ENCODE measurements at regions not wholly inside any gene's neighbourhood (a gene's known extent, or its start where the extent isn't known, plus 50 kb on each side); places are given as distances from the start of the nearest gene placed in this dataset.

DNA sequence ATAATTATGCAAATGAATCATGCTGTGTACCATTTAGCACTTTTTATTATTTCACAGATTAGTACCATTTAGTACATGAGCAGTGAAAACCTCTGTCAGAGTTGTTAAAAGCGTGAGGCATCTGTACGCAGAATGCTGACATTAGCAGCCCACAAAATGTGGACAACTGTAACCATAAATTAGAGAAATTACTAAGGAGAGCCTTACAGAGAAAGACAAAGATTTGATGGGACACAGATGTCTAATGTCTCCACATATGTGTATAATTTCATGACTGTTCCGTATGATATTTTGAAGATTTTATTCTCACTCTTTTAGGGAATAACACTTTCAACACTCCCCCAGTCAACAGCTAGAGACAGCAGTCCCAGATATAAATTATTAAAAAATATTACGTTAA, 414.0 kb upstream of the ANKRD30A start:
- Histone ChIP-seq H3K36me3 (ENCODE audit: control insufficient read depth in 4 of 4, insufficient read depth in 4 of 4, low read length in 3 of 4) (no peaks in the 10 kb centered on the region), H3K9me3 (ENCODE audit: control extremely low read depth in 1 of 5, control insufficient read depth in 4 of 5, insufficient read depth in 2 of 5, low read depth in 1 of 5, low read length in 4 of 5) (no peaks in the 10 kb centered on the region), H3K27me3 (replicated peaks in 2 of 5; ENCODE audit: control insufficient read depth in 4 of 5, insufficient read depth in 5 of 5, low read length in 4 of 5) (no peaks in the 10 kb centered on the region), H3K4me3 (ENCODE audit: control insufficient read depth in 1 of 7, extremely low read depth in 1 of 7, insufficient read depth in 4 of 7, low read depth in 2 of 7, low read length in 6 of 7) (no peak overlapping the region), H3K27ac (ENCODE audit: insufficient read depth in 1 of 2, low read depth in 1 of 2, low read length in 2 of 2, poor library complexity in 1 of 2, severe bottlenecking in 2 of 2) (no peak overlapping the region), H3K4me1 (ENCODE audit: control extremely low read depth in 1 of 4, control insufficient read depth in 4 of 4, insufficient read depth in 4 of 4, low read length in 3 of 4) (no peaks in the 10 kb centered on the region)
- CTCF ChIA-PET, result no interaction called here
- POLR2A ChIA-PET, result no interaction called here
- WGBS (ENCODE audit: insufficient coverage), result 93% methylated on average over 2 of the region's 4 CpGs
- no peak for DNase-seq

DNA sequence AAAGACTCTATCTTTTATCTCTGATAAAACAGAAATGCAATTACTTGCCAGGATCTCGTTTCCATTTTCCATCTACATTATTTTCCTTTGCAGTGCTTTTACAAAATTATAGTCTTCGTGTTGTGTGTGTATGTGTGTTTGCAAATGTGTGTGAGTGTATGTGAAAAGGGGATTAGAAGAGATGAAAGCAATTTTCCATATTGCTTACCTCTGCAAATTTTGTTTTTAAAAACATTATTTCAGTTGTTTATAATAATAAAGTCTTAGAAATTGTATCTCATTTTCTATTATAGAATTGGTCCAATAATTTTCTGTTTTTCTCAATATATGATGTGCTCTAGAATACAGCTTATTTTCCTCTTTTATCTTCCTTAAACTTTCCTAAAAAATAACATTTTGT, 421.3 kb upstream of the ANKRD30A start:
- ChIA-PET POLR2A (no interaction called here), CTCF (no interaction called here)

DNA sequence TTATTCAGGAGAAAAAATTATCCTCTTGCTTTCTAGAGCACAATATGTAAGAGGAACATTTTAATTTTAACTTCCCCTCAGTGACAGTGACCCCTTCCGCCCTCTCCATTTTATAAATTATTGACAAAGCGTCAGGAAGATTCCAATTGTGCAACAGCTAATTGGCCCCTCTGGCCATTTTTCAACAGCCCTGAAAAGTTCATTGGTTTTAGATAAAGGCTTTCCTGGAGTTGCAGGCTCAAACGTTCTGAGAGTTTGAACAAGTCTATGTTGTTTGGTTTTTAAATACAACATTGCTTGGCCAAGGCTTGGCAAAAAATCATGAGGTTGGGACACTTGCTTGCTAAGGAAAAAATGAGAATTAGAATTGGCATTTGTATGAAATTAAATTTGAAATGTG, 422.2 kb upstream of the ANKRD30A start:
- Histone ChIP-seq H3K9me3 (ENCODE audit: control extremely low read depth in 1 of 5, control insufficient read depth in 4 of 5, insufficient read depth in 2 of 5, low read depth in 1 of 5, low read length in 4 of 5) (peaks cover 0 to 3% (median 0%) of the 10 kb centered on the region in 5 experiments), H3K4me3 (ENCODE audit: control insufficient read depth in 1 of 7, extremely low read depth in 1 of 7, insufficient read depth in 4 of 7, low read depth in 2 of 7, low read length in 6 of 7) (no peak overlapping the region), H3K4me1 (ENCODE audit: control extremely low read depth in 1 of 4, control insufficient read depth in 4 of 4, insufficient read depth in 4 of 4, low read length in 3 of 4) (no peaks in the 10 kb centered on the region), H3K27me3 (replicated peaks in 2 of 5; ENCODE audit: control insufficient read depth in 4 of 5, insufficient read depth in 5 of 5, low read length in 4 of 5) (no peaks in the 10 kb centered on the region), H3K36me3 (ENCODE audit: control insufficient read depth in 4 of 4, insufficient read depth in 4 of 4, low read length in 3 of 4) (no peaks in the 10 kb centered on the region), H3K27ac (ENCODE audit: insufficient read depth in 1 of 2, low read depth in 1 of 2, low read length in 2 of 2, poor library complexity in 1 of 2, severe bottlenecking in 2 of 2) (no peak overlapping the region)
- 83% methylated on average over 3 of the region's 3 CpGs for WGBS (ENCODE audit: insufficient coverage)
- ChIA-PET CTCF (no interaction called here), POLR2A (no interaction called here)
- DNase-seq, result no peak

More for the DNA sequence above, 421.3 kb upstream of the ANKRD30A start:
- H3K36me3 ChIP-seq (ENCODE audit: control insufficient read depth in 4 of 4, insufficient read depth in 4 of 4, low read length in 3 of 4), result no peaks in the 10 kb centered on the region
- WGBS (ENCODE audit: insufficient coverage), result no CpG with 5 or more reads among the region's 2 CpGs
- H3K4me3 ChIP-seq (ENCODE audit: control insufficient read depth in 1 of 7, extremely low read depth in 1 of 7, insufficient read depth in 4 of 7, low read depth in 2 of 7, low read length in 6 of 7), result no peak overlapping the region
- H3K4me1 ChIP-seq (ENCODE audit: control extremely low read depth in 1 of 4, control insufficient read depth in 4 of 4, insufficient read depth in 4 of 4, low read length in 3 of 4), result no peaks in the 10 kb centered on the region
- no peak for DNase-seq
- H3K9me3 ChIP-seq (ENCODE audit: control extremely low read depth in 1 of 5, control insufficient read depth in 4 of 5, insufficient read depth in 2 of 5, low read depth in 1 of 5, low read length in 4 of 5), result peaks cover 0 to 3% (median 0%) of the 10 kb centered on the region in 5 experiments
- no peak overlapping the region for H3K27ac ChIP-seq (ENCODE audit: insufficient read depth in 1 of 2, low read depth in 1 of 2, low read length in 2 of 2, poor library complexity in 1 of 2, severe bottlenecking in 2 of 2)
- no peaks in the 10 kb centered on the region for H3K27me3 ChIP-seq (replicated peaks in 2 of 5; ENCODE audit: control insufficient read depth in 4 of 5, insufficient read depth in 5 of 5, low read length in 4 of 5)

DNA sequence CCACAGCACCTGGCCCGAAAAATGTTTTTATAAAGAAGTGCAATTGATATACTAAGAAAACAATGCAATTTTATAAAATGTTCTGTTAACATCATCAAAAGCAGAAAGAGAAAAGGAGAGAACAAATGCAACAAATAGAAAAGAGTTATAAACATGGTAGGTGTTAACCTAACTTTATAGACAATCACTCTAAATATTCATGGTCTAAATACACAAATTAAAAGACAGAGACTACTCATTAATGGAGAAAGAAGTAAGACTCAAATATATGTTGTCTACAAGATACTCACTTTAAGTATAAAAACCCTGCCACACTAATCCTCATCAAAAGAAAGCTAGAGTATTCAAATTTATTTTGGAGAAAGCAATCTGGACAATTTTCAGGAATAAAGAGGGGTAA, 425.3 kb upstream of the ANKRD30A start:
- Histone ChIP-seq H3K9me3 (ENCODE audit: control extremely low read depth in 1 of 5, control insufficient read depth in 4 of 5, insufficient read depth in 2 of 5, low read depth in 1 of 5, low read length in 4 of 5) (peaks cover 0 to 3% (median 0%) of the 10 kb centered on the region in 5 experiments), H3K4me1 (ENCODE audit: control extremely low read depth in 1 of 4, control insufficient read depth in 4 of 4, insufficient read depth in 4 of 4, low read length in 3 of 4) (no peaks in the 10 kb centered on the region), H3K27me3 (replicated peaks in 2 of 5; ENCODE audit: control insufficient read depth in 4 of 5, insufficient read depth in 5 of 5, low read length in 4 of 5) (no peaks in the 10 kb centered on the region), H3K36me3 (ENCODE audit: control insufficient read depth in 4 of 4, insufficient read depth in 4 of 4, low read length in 3 of 4) (no peaks in the 10 kb centered on the region), H3K4me3 (ENCODE audit: control insufficient read depth in 1 of 7, extremely low read depth in 1 of 7, insufficient read depth in 4 of 7, low read depth in 2 of 7, low read length in 6 of 7) (no peak overlapping the region), H3K27ac (ENCODE audit: insufficient read depth in 1 of 2, low read depth in 1 of 2, low read length in 2 of 2, poor library complexity in 1 of 2, severe bottlenecking in 2 of 2) (no peak overlapping the region)
- no peak for DNase-seq
- CTCF ChIA-PET, result no interaction called here
- POLR2A ChIA-PET, result no interaction called here
- WGBS (ENCODE audit: insufficient coverage), result no CpG with 5 or more reads among the region's 1 CpG

DNA sequence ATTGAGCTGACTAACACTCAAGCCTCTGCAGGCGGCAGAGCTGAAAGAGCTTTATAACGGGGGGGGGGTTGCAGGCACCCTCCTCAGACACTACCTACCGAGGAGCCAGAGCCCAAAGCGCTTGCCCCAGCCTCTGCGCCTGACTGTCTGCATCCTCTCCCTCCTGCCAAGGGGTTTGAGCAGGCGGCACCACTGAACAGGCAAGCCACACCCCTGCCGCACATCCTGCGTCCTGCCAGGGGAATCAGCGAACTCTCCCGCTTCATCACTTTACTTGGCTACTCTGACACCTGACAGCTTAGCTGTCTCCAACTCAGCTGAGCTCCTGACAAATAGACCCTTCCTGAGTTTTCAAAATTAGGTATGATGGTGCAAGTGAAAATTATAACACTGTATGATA, 432.6 kb upstream of the ANKRD30A start:
- Histone ChIP-seq H3K4me3 (ENCODE audit: control insufficient read depth in 1 of 7, extremely low read depth in 1 of 7, insufficient read depth in 4 of 7, low read depth in 2 of 7, low read length in 6 of 7) (no peak overlapping the region), H3K36me3 (ENCODE audit: control insufficient read depth in 4 of 4, insufficient read depth in 4 of 4, low read length in 3 of 4) (no peaks in the 10 kb centered on the region), H3K9me3 (ENCODE audit: control extremely low read depth in 1 of 5, control insufficient read depth in 4 of 5, insufficient read depth in 2 of 5, low read depth in 1 of 5, low read length in 4 of 5) (no peaks in the 10 kb centered on the region), H3K27ac (ENCODE audit: insufficient read depth in 1 of 2, low read depth in 1 of 2, low read length in 2 of 2, poor library complexity in 1 of 2, severe bottlenecking in 2 of 2) (no peak overlapping the region), H3K27me3 (replicated peaks in 2 of 5; ENCODE audit: control insufficient read depth in 4 of 5, insufficient read depth in 5 of 5, low read length in 4 of 5) (no peaks in the 10 kb centered on the region), H3K4me1 (ENCODE audit: control extremely low read depth in 1 of 4, control insufficient read depth in 4 of 4, insufficient read depth in 4 of 4, low read length in 3 of 4) (no peaks in the 10 kb centered on the region)
- ChIA-PET CTCF (no interaction called here), POLR2A (no interaction called here)
- no peak for DNase-seq
- 100% methylated on average over 5 of the region's 10 CpGs for WGBS (ENCODE audit: insufficient coverage)

DNA sequence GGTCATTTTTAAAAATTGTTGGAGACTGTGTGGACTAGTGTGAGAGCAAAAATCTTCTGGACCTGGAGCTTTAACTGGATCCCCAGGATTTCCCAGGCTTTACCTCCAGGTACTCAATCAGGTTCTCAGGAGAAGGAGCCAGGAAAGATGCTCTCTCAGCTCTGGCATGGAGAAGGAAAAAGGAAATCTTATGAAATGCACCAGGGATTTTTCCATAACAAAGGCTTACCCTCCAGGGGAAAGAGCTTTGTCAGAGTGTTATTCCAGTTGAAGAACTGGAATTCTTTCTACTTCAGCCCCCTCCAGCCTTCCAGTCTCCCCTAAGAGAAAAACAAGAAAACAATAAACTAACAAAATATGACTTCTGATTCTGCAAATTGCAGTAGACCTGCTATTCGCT, 436.7 kb upstream of the ANKRD30A start:
- no CpG with 5 or more reads among the region's 1 CpG for WGBS (ENCODE audit: insufficient coverage)
- H3K4me1 ChIP-seq (ENCODE audit: control extremely low read depth in 1 of 4, control insufficient read depth in 4 of 4, insufficient read depth in 4 of 4, low read length in 3 of 4), result peaks cover 0 to 5% (median 0%) of the 10 kb centered on the region in 4 experiments
- no peak overlapping the region for H3K27ac ChIP-seq (ENCODE audit: insufficient read depth in 1 of 2, low read depth in 1 of 2, low read length in 2 of 2, poor library complexity in 1 of 2, severe bottlenecking in 2 of 2)
- H3K27me3 ChIP-seq (replicated peaks in 2 of 5; ENCODE audit: control insufficient read depth in 4 of 5, insufficient read depth in 5 of 5, low read length in 4 of 5), result no peaks in the 10 kb centered on the region
- ChIA-PET POLR2A (no interaction called here), CTCF (no interaction called here)
- peaks cover 0 to 1% (median 0%) of the 10 kb centered on the region in 5 experiments for H3K9me3 ChIP-seq (ENCODE audit: control extremely low read depth in 1 of 5, control insufficient read depth in 4 of 5, insufficient read depth in 2 of 5, low read depth in 1 of 5, low read length in 4 of 5)
- no peak overlapping the region for H3K4me3 ChIP-seq (ENCODE audit: control insufficient read depth in 1 of 7, extremely low read depth in 1 of 7, insufficient read depth in 4 of 7, low read depth in 2 of 7, low read length in 6 of 7)
- DNase-seq, result no peak
- no peaks in the 10 kb centered on the region for H3K36me3 ChIP-seq (ENCODE audit: control insufficient read depth in 4 of 4, insufficient read depth in 4 of 4, low read length in 3 of 4)

DNA sequence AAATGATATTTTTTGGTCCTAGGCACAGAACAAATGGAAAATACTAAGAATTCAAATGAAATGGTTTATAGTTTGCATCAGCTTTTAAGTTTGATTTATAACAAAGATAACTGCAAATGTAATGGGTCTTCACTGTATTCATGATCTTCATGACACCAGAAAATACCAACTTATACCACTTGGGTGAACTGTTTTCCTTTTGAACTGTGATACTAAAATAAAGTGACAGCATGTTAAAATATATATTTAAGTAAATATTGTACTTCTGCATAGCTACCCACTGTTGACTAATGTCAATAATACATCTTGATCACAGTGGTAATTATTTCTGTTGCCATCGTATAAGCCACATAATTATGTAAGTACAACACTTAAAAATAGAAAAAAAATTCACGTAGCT, 442.0 kb upstream of the ANKRD30A start:
- H3K4me1 ChIP-seq (ENCODE audit: control extremely low read depth in 1 of 4, control insufficient read depth in 4 of 4, insufficient read depth in 4 of 4, low read length in 3 of 4), result peaks cover 0 to 5% (median 0%) of the 10 kb centered on the region in 4 experiments
- H3K36me3 ChIP-seq (ENCODE audit: control insufficient read depth in 4 of 4, insufficient read depth in 4 of 4, low read length in 3 of 4), result no peaks in the 10 kb centered on the region
- H3K27ac ChIP-seq (ENCODE audit: insufficient read depth in 1 of 2, low read depth in 1 of 2, low read length in 2 of 2, poor library complexity in 1 of 2, severe bottlenecking in 2 of 2), result no peak overlapping the region
- POLR2A ChIA-PET, result no interaction called here
- no peaks in the 10 kb centered on the region for H3K27me3 ChIP-seq (replicated peaks in 2 of 5; ENCODE audit: control insufficient read depth in 4 of 5, insufficient read depth in 5 of 5, low read length in 4 of 5)
- no peak for DNase-seq
- no peak overlapping the region for H3K4me3 ChIP-seq (ENCODE audit: control insufficient read depth in 1 of 7, extremely low read depth in 1 of 7, insufficient read depth in 4 of 7, low read depth in 2 of 7, low read length in 6 of 7)
- peaks cover 0 to 1% (median 0%) of the 10 kb centered on the region in 5 experiments for H3K9me3 ChIP-seq (ENCODE audit: control extremely low read depth in 1 of 5, control insufficient read depth in 4 of 5, insufficient read depth in 2 of 5, low read depth in 1 of 5, low read length in 4 of 5)
- no CpG with 5 or more reads among the region's 2 CpGs for WGBS (ENCODE audit: insufficient coverage)
- CTCF ChIA-PET, result no interaction called here
